MM.1S (cell line): ENCODE measurements at regions not wholly inside any gene's neighbourhood (a gene's known extent, or its start where the extent isn't known, plus 50 kb on each side); places are given as distances from the start of the nearest gene placed in this dataset.

Experiments used
- DNase-seq: peaks from one replicate; pipeline ENCODE4 v3.0.0-alpha.2; 2015
- H2AFZ ChIP-seq: fragments of 300-600 bp; sonication (generic); 2 replicates; pipeline ENCODE4 v1.6.0; 2016; ENCODE audit warnings: antibody characterized with exemption, low read length
- H3F3A ChIP-seq: fragments of 300-600 bp; sonication (generic); 2 replicates; pipeline ENCODE4 v1.6.1; 2016; ENCODE audit warnings: mild to moderate bottlenecking, antibody characterized with exemption, low read length, moderate library complexity, mixed read lengths; ENCODE audit not compliant: insufficient read depth
- H3K27ac ChIP-seq: fragments of 300-600 bp; sonication (generic); 2 replicates; pipeline ENCODE4 v1.5.1; 2016; ENCODE audit warnings: mild to moderate bottlenecking, low read length
- H3K27me3 ChIP-seq: fragments of 300-600 bp; sonication (generic); replicated peaks from 2 replicates; pipeline ENCODE4 v1.6.0; 2016; ENCODE audit warnings: low read length; ENCODE audit not compliant: insufficient read depth
- H3K36me3 ChIP-seq: fragments of 300-600 bp; sonication (generic); replicated peaks from 2 replicates; pipeline ENCODE4 v1.6.1; 2016; ENCODE audit warnings: mild to moderate bottlenecking, low read length, mixed read lengths; ENCODE audit not compliant: insufficient read depth
- H3K4me1 ChIP-seq: fragments of 300-600 bp; sonication (generic); 2 replicates; pipeline ENCODE4 v1.6.1; 2016; ENCODE audit warnings: low read length, mixed read lengths
- H3K4me2 ChIP-seq: fragments of 300-600 bp; sonication (generic); 2 replicates; pipeline ENCODE4 v1.6.0; 2016; ENCODE audit warnings: low read depth, low read length
- H3K4me3 ChIP-seq: fragments of 300-600 bp; sonication (generic); 2 replicates; pipeline ENCODE4 v1.5.1; 2016; ENCODE audit warnings: low read length, mixed read lengths
- H3K79me2 ChIP-seq: fragments of 300-600 bp; sonication (generic); 2 replicates; pipeline ENCODE4 v1.6.1; 2016; ENCODE audit warnings: mixed run types, low read length, mixed read lengths
- H3K9ac ChIP-seq: fragments of 300-600 bp; sonication (generic); 2 replicates; pipeline ENCODE4 v1.6.1; 2016; ENCODE audit warnings: low read length, mixed read lengths
- H3K9me2 ChIP-seq: fragments of 300-600 bp; sonication (generic); replicated peaks from 2 replicates; pipeline ENCODE4 v1.6.1; 2016; ENCODE audit warnings: mild to moderate bottlenecking, low read length, mixed read lengths; ENCODE audit not compliant: insufficient read depth
- H3K9me3 ChIP-seq: fragments of 300-600 bp; sonication (generic); replicated peaks from 2 replicates; pipeline ENCODE4 v1.6.1; 2016; ENCODE audit warnings: mild to moderate bottlenecking, low read length, mixed read lengths; ENCODE audit not compliant: insufficient read depth
- H4K20me1 ChIP-seq: fragments of 300-600 bp; sonication (generic); 2 replicates; pipeline ENCODE4 v1.6.1; 2016; ENCODE audit warnings: mild to moderate bottlenecking, low read length, moderate library complexity, mixed read lengths; ENCODE audit not compliant: insufficient read depth
- EZH2 ChIP-seq: fragments of 300-600 bp; sonication (generic); optimal IDR thresholded peaks from 2 replicates; pipeline ENCODE3; 2017; ENCODE audit warnings: low read depth, mild to moderate bottlenecking, antibody characterized with exemption, low read length, mixed read lengths
- EZH2phosphoT487 ChIP-seq: fragments of 300-600 bp; sonication (generic); IDR thresholded peaks from 2 replicates; pipeline ENCODE4 v1.6.1; 2018; ENCODE audit warnings: antibody characterized with exemption, low read length
- TF ChIP-seq, protein P1 (sequence below): fragments of 300-600 bp; sonication (generic); IDR thresholded peaks from 2 replicates; pipeline ENCODE4 v1.5.1; 2016; ENCODE audit warnings: antibody characterized with exemption, low read length, mixed read lengths

DNA sequence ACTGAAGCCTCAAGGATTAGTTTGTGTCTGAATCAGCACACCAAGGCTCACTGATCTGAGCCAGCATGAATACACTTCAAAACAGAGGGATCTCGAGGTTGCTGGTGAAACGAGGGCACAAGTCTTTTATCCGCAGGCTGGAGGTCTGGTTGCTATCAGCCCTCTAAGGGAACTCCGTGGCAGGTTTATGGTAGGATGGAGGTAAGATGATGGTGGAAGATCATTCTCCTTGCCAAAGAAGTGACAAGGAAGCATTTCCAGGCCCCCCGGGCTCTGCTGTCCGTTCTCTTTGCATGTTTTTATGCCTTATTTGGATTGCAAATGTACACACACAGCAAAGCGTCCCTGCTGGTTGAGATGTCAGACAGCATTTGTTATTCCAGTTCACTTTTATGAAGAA, 268.3 kb downstream of the ARHGAP12 start:
- Histone ChIP-seq H3K4me1 (no peaks in the 10 kb centered on the region), H3K4me3 (no peak overlapping the region), H3K9ac (no peak overlapping the region), H3K27me3 (no peaks in the 10 kb centered on the region), H3K36me3 (no peaks in the 10 kb centered on the region), H3K9me3 (no peaks in the 10 kb centered on the region), H3K9me2 (no peaks in the 10 kb centered on the region), H3F3A (no peaks in the 10 kb centered on the region), H3K4me2 (no peak overlapping the region), H3K27ac (no peak overlapping the region), H2AFZ (no peak overlapping the region), H4K20me1 (no peaks in the 10 kb centered on the region), H3K79me2 (no peaks in the 10 kb centered on the region)
- TF ChIP-seq, protein P1, sequence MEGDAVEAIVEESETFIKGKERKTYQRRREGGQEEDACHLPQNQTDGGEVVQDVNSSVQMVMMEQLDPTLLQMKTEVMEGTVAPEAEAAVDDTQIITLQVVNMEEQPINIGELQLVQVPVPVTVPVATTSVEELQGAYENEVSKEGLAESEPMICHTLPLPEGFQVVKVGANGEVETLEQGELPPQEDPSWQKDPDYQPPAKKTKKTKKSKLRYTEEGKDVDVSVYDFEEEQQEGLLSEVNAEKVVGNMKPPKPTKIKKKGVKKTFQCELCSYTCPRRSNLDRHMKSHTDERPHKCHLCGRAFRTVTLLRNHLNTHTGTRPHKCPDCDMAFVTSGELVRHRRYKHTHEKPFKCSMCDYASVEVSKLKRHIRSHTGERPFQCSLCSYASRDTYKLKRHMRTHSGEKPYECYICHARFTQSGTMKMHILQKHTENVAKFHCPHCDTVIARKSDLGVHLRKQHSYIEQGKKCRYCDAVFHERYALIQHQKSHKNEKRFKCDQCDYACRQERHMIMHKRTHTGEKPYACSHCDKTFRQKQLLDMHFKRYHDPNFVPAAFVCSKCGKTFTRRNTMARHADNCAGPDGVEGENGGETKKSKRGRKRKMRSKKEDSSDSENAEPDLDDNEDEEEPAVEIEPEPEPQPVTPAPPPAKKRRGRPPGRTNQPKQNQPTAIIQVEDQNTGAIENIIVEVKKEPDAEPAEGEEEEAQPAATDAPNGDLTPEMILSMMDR, result no peak
- TF ChIP-seq EZH2phosphoT487, result no peak
- no peak for DNase-seq

DNA sequence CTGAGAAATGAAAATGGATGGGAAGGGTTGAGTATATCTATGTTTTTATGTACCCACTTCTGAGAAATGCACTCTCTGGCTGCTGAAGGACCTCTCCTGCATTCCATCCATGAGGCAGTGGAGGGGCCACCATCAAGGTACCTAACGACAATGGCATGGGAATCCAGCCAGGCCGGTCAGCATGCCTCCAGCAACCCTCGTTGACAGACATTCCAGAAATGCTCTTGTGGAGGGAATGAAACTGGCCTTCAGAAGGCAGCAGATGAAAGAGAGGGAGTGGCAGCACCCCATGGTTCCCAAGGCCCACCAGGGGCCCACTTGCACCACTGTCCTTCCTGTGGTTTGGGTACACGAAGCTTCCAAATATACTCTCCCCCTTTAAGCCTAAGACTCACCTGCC, 269.0 kb downstream of the ARHGAP12 start:
- Histone ChIP-seq H3K4me3 (no peak overlapping the region), H4K20me1 (no peaks in the 10 kb centered on the region), H3K27me3 (no peaks in the 10 kb centered on the region), H3F3A (no peaks in the 10 kb centered on the region), H3K9me3 (no peaks in the 10 kb centered on the region), H3K27ac (no peak overlapping the region), H3K9me2 (no peaks in the 10 kb centered on the region), H3K4me2 (no peak overlapping the region), H3K79me2 (no peaks in the 10 kb centered on the region), H2AFZ (no peak overlapping the region), H3K9ac (no peak overlapping the region), H3K4me1 (no peaks in the 10 kb centered on the region), H3K36me3 (no peaks in the 10 kb centered on the region)
- DNase-seq, result no peak
- TF ChIP-seq EZH2, result no peak
- TF ChIP-seq, protein P1, result no peak
- TF ChIP-seq EZH2phosphoT487, result no peak

DNA sequence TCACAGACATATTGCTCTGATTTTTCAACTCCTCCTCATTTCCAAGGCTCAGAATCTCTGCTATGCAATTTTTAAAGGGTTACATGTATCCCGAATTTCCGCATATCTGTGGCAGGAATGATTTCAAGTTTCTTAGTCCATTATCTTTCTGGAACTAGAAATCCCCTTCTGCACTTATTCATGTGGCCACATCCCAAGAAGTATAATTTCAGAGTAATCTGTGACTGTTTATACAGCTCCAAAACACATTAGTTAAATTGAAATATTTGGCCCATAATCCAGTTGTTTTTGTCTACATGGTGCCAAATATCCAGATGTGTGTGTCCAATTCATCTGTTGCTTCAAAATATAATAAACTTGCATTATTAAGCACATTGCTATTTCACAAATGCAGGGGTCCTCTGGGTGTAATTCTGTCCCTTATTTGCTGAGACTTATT, 271.2 kb downstream of the ARHGAP12 start:
- Histone ChIP-seq H3K9me2 (no peaks in the 10 kb centered on the region), H3K27ac (no peak overlapping the region), H3K79me2 (no peaks in the 10 kb centered on the region), H3K9me3 (no peaks in the 10 kb centered on the region), H3K36me3 (no peaks in the 10 kb centered on the region), H3K27me3 (no peaks in the 10 kb centered on the region), H3K9ac (no peak overlapping the region), H3K4me3 (no peak overlapping the region), H3F3A (no peaks in the 10 kb centered on the region), H2AFZ (no peak overlapping the region), H3K4me1 (no peaks in the 10 kb centered on the region), H3K4me2 (no peak overlapping the region), H4K20me1 (no peaks in the 10 kb centered on the region)
- DNase-seq, result no peak
- no peak for TF ChIP-seq EZH2
- no peak for TF ChIP-seq EZH2phosphoT487
- TF ChIP-seq, protein P1, result no peak
